ENCODE measurements at regions not wholly inside any gene's neighbourhood (a gene's known extent, or its start where the extent isn't known, plus 50 kb on each side); places are given as distances from the start of the nearest gene placed in this dataset.

DNA sequence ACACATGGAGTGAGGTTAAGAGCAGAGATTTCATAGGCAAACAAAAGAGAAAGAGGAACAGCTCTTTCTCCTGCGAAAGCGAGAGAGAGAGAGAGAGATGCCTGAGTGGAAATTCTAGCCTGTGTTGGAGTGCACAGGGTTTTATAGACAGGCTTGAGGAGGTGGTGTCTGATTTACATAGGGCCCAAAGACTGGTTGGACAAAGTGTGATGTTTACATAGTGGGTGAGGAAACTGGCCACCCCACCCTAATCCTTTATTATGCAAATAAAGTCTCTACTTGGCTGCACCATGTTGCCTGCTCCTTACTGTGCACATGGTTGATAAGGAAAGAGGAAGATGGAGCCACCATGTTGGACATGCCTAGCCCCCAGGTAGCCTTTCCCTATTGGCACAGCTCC lies 967.8 kb upstream of the SORCS1 start:
- TF ChIP-seq FOXA1 (IDR thresholded peaks at IDR 0.05) (no peak), ELF4 (IDR thresholded peaks at IDR 0.05) (no peak), FOXM1 (IDR thresholded peaks at IDR 0.05; ENCODE audit: borderline replicate concordance) (no peak), SUZ12 (IDR thresholded peaks at IDR 0.05) (no peak), BHLHE40 (IDR thresholded peaks at IDR 0.05; ENCODE audit: borderline replicate concordance) (no peak)
- TF ChIP-seq, protein P1, sequence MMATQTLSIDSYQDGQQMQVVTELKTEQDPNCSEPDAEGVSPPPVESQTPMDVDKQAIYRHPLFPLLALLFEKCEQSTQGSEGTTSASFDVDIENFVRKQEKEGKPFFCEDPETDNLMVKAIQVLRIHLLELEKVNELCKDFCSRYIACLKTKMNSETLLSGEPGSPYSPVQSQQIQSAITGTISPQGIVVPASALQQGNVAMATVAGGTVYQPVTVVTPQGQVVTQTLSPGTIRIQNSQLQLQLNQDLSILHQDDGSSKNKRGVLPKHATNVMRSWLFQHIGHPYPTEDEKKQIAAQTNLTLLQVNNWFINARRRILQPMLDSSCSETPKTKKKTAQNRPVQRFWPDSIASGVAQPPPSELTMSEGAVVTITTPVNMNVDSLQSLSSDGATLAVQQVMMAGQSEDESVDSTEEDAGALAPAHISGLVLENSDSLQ (IDR thresholded peaks at IDR 0.05), result no peak

Measured in HEK293T (cell line).